Stimulated activated CD4-positive, alpha-beta T cell treated with anti-CD3 and anti-CD28 coated beads, Interleukin-4, amount 100 ng/mL, for 4 hours (primary cell): ENCODE measurements at regions not wholly inside any gene's neighbourhood (a gene's known extent, or its start where the extent isn't known, plus 50 kb on each side); places are given as distances from the start of the nearest gene placed in this dataset.
"Not testable (repeated sequence)": the region's sequence is repeated elsewhere in the genome, so short reads cannot be mapped to it uniquely, and the experiment has no call there.

Source experiments
- DNase-seq, 2 experiments: peaks; one replicate each; pipeline ENCODE4 v3.0.0-alpha.2; 2020

DNA sequence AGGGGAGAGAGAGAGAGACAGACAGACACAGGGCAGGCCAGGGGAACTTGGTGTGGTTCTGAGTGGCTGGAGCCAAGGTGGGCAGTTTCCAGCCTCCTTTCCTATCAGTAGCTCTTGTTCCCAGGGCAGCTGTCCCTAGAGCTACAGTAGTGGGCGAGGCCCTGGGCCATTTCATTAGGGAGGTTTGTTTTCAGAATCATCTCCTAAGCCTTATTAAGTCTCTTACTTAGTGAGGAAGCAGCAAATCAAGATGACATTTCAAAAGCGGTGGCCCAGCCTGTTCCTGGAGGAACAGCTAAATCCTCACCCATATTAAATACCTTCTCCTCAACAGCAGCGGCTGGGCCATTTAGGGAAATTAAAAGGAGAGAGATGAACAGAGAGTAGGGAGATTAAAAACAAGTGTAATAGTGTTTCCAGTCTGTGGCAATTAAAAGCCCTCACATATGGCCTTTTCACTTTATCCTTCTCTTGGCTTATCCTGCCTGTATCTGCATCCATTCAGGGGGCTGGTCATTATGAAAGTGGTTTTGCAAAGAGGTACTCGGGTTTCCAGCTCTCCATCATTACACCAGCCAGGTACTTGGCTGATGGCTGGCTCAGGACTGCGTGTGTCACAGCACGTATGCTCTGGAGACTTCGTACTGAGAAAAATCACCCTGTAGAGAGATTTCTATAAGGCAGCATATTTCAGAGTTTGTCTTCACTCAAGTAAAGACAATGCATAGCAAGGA lies 91.9 kb upstream of the PRR23C start:
- no peak for DNase-seq

GRCh38 chr3:139140553-139140952 lies 95.9 kb upstream of the PRR23C start:
- no peak for DNase-seq

DNA sequence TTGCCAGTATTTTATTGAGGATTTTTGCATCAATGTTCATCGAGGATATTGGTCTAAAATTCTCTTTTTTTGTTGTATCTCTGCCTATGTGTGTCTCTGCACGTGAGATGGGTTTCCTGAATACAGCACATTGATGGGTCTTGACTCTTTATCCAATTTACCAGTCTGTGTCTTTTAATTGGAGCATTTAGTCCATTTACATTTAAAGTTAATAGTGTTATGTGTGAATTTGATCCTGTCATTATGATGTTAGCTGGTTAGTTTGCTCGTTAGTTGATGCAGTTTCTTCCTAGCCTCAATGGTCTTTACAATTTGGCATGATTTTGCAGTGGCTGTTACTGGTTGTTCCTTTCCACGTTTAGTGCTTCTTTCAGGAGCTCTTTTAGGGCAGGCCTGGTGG lies 101.3 kb upstream of the PRR23C start:
- DNase-seq: not testable (repeated sequence)

GRCh38 chr3:139151530-139151929 lies 106.8 kb upstream of the PRR23C start:
- no peak for DNase-seq

GRCh38 chr3:139153434-139153833 lies 108.7 kb upstream of the PRR23C start:
- DNase-seq: not testable (repeated sequence)

- DNase-seq: no peak
Observed at GRCh38 chr3:139157161-139157932, 112.7 kb upstream of the PRR23C start.

DNA sequence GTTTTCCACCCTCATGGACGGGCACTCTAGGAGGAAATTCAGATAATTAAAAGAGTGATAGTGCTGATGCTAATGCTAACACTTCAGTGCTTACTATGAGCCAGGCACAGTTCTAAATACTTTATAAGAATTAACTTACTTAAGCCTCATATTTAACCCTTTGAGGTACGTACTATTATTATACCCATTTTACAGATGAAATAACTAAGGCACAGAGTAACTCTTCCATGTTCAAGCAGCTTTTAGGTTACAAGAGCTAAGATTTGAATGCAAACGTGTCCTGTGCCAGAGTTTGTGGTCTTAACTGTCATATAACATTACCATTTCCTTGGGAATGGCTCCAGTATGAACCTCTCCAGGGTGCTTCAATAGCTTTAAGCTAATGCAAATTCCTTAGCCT lies 114.7 kb upstream of the PRR23C start:
- no peak for DNase-seq

- no peak for DNase-seq
Observed at GRCh38 chr3:139173372-139174108, 128.8 kb upstream of the PRR23C start.

- DNase-seq: no peak
Observed at GRCh38 chr3:139180489-139180888, 135.8 kb upstream of the PRR23C start.

DNA sequence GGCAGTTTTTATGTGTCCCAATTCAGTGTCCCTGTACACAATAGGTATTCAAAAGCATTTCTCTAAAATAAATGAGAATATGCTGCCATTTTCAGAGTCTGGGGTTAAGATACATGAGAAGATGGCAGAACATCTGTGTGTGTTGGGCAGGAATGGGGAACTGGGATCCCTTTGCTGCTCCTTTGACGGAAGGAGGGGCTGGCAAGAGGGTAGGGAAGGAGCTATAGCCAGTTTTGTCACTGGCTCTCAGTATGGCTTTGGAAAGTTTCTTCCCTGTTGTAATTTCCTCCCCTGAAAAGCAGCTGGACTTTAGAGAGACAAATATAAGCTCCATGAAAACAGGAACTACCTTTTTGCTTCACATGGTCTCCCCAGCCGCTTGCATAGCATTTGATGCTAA lies 137.5 kb upstream of the PRR23C start:
- no peak for DNase-seq

- no peak for DNase-seq
Observed at GRCh38 chr3:139182598-139182997, 137.9 kb upstream of the PRR23C start.

DNA sequence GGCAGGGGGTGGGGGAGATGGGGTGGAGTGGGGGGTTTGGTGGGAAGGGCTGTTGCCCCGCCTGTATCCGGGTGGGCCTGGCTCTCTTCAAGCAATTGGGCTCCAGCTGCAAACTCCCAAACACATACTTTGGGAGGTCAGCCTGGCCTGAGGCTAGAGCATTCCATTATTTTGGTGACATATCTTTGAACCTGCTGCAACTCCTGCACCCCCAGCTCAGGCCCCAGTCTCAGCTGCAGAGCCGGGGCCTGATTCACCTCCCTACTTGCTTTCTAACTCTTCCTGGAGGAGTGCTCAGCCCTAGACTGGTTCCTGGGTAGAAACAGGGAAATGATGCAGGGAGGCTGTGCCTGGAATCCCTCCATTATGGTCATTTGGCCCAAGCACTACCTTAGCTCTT lies 140.8 kb upstream of the PRR23C start:
- DNase-seq: no peak

- no peak for DNase-seq
Observed at GRCh38 chr3:139187154-139187553, 142.5 kb upstream of the PRR23C start.

GRCh38 chr3:139187648-139188047 lies 143.0 kb upstream of the PRR23C start:
- DNase-seq: no peak

- DNase-seq: no peak
Observed at GRCh38 chr3:139189943-139190342, 145.3 kb upstream of the PRR23C start.

GRCh38 chr3:139194421-139194820 lies 149.4 kb upstream of the MRPS22 start:
- not testable (repeated sequence) for DNase-seq

DNA sequence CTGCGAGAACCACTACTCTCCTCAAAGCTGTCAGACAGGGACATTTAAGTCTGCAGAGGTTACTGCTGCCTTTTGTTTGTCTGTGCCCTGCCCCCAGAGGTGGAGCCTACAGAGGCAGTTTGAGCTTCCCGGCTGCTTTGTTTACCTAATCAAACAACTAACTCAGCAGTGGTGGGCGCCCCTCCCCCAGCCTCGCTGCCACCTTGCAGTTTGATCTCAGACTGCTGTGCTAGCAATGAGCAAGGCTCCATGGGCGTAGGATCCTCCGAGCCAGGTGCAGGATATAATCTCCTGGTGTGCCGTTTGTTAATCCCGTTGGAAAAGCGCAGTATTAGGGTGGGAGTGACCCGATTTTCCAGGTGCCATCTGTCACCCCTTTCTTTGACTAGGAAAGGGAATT lies 147.7 kb upstream of the MRPS22 start:
- not testable (repeated sequence) for DNase-seq

GRCh38 chr3:139197251-139197650 lies 146.6 kb upstream of the MRPS22 start:
- no peak for DNase-seq

DNA sequence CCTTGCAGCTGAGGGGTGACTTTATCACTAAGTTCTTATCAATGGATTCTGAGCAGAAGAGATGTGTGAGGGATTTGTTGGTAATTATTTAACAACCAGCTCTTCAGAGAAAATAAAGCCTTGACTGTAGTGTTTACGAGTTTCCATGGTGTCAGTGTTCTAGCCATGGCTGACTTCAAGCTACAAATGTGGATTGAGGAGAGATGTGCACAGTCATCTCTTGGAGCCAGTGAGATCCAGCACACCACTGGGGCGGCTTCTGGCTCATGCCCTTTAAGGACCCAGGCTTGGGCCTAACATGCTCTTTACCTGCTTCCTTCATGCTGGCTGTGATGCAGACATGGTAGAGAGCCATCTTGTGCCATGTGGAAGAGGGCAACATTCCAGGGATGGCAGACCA lies 145.6 kb upstream of the MRPS22 start:
- no peak for DNase-seq

GRCh38 chr3:139198929-139199328 lies 144.9 kb upstream of the MRPS22 start:
- DNase-seq: no peak

DNA sequence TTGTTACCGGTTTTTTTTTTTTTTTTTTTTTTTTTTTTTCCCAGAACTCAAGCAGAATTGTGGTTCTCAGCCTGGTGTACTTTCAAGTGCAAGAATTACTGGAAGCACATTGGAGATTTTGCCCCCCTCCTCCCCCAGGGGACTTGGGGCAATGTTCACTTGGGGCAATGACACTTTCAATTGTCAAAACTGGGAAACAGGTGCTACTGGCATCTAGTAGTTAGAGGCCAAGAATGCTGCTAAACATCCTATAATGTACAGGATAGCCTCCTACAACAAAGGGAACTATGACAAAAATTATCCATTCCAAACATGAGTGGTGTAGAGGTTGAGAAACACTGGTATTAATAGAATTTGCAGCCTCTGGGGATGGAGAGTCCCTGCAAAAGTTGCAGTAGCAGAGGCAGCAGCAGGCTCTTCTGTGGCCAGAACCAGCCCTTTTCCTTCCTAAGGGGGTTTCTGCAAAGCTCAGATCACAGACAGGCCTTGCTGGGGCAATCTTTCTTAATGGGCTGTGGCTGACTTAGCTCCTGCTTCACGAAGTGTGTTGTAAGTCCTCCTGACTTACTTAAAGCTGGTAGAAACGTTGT lies 144.3 kb upstream of the MRPS22 start:
- no peak for DNase-seq

GRCh38 chr3:139201446-139202225 lies 142.2 kb upstream of the MRPS22 start:
- DNase-seq: no peak
